C4-2B (cell line): ENCODE measurements at regions not wholly inside any gene's neighbourhood (a gene's known extent, or its start where the extent isn't known, plus 50 kb on each side); places are given as distances from the start of the nearest gene placed in this dataset.

ENCODE experiments used
- H3K27ac ChIP-seq: fragments of 450-650 bp; 2 replicates; pipeline ENCODE4 v1.5.1; 2017
- ZFX ChIP-seq: fragments of 450-650 bp; IDR thresholded peaks from 2 replicates; pipeline ENCODE4 v1.6.1; 2017
- TF ChIP-seq, protein P1 (sequence below): fragments of 450-650 bp; conservative IDR thresholded peaks from 2 replicates; pipeline ENCODE4 v1.5.1; 2017; ENCODE audit warnings: mild to moderate bottlenecking

DNA sequence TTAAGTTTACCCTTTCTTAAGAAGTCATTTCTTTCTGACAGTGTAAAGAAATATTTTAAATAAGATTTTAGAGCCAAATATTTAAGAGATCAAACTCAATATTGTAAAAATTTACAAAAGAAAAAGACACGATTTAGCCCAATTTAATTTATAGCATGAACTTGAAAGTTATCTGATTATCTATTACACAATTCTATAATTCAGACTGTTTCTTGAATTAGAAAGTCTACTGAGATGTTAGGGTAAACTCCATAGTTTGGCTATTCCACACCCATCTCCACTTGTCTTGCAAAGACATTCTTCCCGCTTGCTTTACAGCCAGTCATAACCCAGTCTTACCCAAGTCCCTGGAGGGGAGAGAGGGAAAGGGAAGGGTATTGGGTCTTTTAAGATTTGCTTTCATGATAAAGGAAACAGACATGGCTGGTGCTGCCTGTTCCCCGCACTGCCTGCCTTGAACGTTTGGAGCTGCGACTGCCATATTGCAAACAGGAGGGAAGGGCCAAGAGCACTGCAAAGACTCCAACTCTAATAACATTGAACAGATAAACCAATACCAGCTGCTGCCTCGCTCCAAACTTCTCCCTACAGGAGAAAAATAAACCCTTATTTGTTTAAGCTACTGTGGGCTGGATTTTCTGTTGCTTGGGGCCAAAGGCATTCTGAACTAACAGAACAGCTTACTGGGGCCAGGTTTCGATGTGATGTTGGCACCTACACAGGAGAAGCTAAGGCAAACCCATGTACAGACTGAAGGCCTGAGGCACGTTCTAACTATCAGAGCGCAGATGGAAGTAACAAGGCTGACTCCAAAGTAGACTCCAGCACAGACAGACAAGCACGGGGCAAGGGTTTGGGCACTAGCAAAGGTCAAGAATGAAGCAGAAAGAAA lies 552.3 kb upstream of the JARID2 start:
- no peak for TF ChIP-seq ZFX
- TF ChIP-seq, protein P1, sequence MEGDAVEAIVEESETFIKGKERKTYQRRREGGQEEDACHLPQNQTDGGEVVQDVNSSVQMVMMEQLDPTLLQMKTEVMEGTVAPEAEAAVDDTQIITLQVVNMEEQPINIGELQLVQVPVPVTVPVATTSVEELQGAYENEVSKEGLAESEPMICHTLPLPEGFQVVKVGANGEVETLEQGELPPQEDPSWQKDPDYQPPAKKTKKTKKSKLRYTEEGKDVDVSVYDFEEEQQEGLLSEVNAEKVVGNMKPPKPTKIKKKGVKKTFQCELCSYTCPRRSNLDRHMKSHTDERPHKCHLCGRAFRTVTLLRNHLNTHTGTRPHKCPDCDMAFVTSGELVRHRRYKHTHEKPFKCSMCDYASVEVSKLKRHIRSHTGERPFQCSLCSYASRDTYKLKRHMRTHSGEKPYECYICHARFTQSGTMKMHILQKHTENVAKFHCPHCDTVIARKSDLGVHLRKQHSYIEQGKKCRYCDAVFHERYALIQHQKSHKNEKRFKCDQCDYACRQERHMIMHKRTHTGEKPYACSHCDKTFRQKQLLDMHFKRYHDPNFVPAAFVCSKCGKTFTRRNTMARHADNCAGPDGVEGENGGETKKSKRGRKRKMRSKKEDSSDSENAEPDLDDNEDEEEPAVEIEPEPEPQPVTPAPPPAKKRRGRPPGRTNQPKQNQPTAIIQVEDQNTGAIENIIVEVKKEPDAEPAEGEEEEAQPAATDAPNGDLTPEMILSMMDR: no peak
- H3K27ac ChIP-seq: no peak overlapping the region

DNA sequence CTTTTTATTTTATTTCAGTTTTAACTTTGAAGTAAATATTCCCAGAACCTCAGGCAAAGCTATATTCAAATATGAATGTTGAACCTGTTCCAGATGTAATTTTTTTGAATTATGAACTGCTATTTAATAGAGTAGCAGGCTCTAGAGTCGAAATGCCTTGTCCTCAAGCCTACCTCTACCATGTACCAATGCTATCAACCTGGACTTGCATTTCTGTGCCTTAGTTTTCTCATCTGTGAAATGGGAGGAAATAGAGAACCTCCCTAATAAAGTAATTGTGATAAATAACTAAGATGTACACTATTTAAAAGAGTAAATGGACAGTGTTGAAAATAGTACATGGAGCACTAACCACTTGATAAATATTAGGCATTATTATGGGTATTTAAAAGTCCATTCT lies 551.6 kb upstream of the JARID2 start:
- TF ChIP-seq ZFX: no peak
- TF ChIP-seq, protein P1: no peak

DNA sequence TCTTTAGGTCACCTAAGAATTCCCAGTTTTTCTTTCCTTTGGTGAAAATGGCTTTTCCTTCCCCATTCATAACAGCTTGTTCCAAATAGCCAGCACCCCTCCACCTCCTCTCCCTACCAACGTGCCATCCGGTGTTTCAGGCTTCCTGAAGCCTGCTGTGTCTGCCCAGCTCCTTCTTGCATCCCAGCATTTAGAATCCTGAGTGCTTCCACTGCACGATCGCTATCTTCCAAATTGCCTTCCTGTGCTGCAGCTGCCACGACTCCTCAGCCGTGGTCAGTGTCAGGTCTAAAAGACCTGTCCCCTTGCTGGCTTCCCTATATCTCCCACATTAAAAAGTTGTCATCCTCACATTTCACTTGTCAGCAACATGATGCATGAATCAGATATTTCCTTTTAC lies 550.3 kb upstream of the JARID2 start:
- H3K27ac ChIP-seq: no peak overlapping the region
- TF ChIP-seq ZFX: no peak
- TF ChIP-seq, protein P1: no peak

More for the DNA sequence above, 551.6 kb upstream of the JARID2 start:
- H3K27ac ChIP-seq: no peak overlapping the region

DNA sequence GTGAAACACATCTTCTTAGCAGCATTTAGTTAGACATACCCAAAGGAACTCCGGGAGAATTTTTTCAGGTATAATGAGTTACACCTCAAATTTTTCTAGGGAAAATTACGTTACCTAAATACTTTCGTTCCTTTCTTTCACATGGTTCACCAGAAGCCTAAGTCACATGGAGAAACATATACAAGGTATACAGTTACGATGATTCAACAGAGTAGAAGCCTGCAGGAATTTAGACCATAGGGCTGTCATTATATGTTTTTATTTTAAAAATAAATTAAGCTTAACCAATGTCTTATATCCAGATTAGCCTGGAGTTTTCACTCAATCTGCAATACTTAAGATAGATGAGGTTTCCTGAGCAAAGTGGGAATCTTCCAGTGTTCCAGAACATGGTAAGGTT lies 549.5 kb upstream of the JARID2 start:
- H3K27ac ChIP-seq: no peak overlapping the region
- TF ChIP-seq ZFX: no peak
- TF ChIP-seq, protein P1: no peak

DNA sequence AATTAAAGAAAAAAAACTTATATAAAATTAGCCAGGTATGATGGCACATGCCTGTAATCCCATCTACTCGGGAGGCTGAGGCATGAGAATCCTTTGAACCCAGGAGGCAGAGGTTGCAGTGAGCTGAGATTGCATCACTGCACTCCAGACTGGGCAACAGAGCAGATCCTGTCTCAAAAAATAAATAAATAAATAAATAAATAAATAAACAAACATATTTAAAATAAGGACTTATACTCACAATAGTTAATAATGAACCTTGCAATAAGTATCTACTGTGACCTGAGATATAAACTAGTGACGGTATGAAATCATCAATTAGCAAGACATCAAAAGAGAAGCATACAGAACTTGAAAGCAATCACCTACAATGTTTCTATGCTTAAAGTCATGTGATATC lies 548.4 kb upstream of the JARID2 start:
- TF ChIP-seq, protein P1: no peak
- TF ChIP-seq ZFX: no peak
- H3K27ac ChIP-seq: no peak overlapping the region

DNA sequence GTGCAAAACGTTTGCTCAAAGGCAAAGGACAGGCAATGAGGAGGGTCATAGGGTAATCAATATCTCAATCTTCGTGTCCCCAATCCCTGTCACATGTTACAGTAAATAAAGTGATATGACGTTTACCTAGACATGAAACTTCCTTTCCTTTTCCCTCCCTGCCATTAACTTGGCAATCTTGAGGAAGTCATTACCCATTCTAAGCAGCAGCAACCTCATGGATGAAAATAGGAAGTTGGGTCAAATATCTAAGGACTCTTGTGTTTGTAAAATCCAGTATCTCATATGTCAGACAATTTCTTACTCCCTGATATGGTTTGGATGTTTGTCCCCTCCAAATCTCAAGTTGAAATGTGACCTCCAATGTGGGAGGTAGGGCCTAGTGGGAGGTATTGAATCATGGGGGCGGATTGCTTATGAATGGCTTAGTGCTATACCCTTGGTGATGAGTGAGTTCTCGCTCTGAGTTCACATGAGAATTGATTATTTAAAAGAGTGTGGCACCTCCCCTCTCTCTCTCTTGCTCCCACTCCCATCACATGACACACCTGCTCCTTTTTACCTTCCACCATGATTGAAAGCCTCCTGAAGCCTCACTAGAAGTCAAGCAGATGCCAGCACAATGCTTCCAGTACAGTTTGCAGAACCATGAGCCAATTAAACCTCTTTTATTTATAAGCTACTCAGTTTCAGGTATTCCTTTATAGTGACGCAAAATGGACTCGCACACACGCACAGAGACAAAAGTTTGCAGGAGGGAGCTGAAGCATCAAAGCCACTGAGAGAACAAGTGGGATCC lies 545.9 kb upstream of the JARID2 start:
- TF ChIP-seq, protein P1: no peak
- TF ChIP-seq ZFX: no peak
- no peak overlapping the region for H3K27ac ChIP-seq

DNA sequence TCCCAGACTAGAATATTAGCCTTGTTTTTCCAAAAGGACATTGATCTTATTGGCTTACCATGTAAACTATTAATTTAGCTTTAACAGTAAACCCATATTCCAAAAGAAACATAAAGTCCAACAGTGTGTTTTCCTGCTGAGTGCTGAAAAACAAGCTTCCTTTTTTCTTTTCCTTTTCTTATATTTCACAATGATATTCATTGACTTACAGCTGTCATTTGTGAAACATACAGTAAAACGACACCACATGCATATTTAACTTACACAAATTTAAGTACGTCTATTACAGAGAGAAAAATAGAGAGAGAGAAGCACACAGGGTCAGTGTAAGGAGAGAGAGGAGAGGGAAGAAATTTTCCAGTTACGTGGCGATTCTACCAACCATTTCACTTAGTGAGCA lies 543.9 kb upstream of the JARID2 start:
- no peak overlapping the region for H3K27ac ChIP-seq
- TF ChIP-seq, protein P1: no peak
- no peak for TF ChIP-seq ZFX
